H1 (cell line): ENCODE measurements at regions not wholly inside any gene's neighbourhood (a gene's known extent, or its start where the extent isn't known, plus 50 kb on each side); places are given as distances from the start of the nearest gene placed in this dataset.

Experiments
- CTCF ChIA-PET: fragments of 300-600 bp; sonication (Branson Sonifier 250); formaldehyde crosslinking; loops from one replicate; lab custom pipeline; 2021; ENCODE audit not compliant: partially characterized antibody; lab: Charles Lee
- POLR2A ChIA-PET: fragments of 300-600 bp; sonication (Branson Sonifier 250); formaldehyde crosslinking; loops from one replicate; lab custom pipeline; 2021; ENCODE audit warnings: inconsistent platforms; ENCODE audit not compliant: partially characterized antibody; lab: Charles Lee
- DNase-seq, 2 experiments: peaks; one replicate each; pipeline versions ENCODE4 v3.0.0 to v3.0.0-alpha.2; 2010 to 2022; ENCODE audit warnings: low spot score in 2 of 2, low read depth in 1 of 2, mixed read lengths in 1 of 2
- FAIRE-seq: peaks from 2 replicates; lab custom pipeline; 2011; peaks lifted over from hg19 to GRCh38; lab: Jason Lieb, UNC
- H2AFZ ChIP-seq: 2 replicates; pipeline ENCODE4 v1.8.1; 2012; ENCODE audit warnings: low read length, inconsistent platforms
- H2AK5ac ChIP-seq: 2 replicates; pipeline ENCODE4 v1.6.1; 2013; ENCODE audit warnings: low read depth, low read length
- H2BK120ac ChIP-seq: replicated peaks from 2 replicates; pipeline ENCODE3; 2013; ENCODE audit warnings: low read depth, low read length, inconsistent platforms
- H2BK12ac ChIP-seq: 2 replicates; pipeline ENCODE4 v1.6.1; 2013; ENCODE audit warnings: low read depth, low read length
- H2BK15ac ChIP-seq: 2 replicates; pipeline ENCODE4 v1.6.1; 2013; ENCODE audit warnings: low read length
- H2BK20ac ChIP-seq: 2 replicates; pipeline ENCODE4 v1.6.1; 2013; ENCODE audit warnings: low read length
- H2BK5ac ChIP-seq: 2 replicates; pipeline ENCODE4 v1.6.1; 2013; ENCODE audit warnings: low read depth, low read length
- H3K14ac ChIP-seq: 2 replicates; pipeline ENCODE4 v1.6.1; 2013; ENCODE audit warnings: inconsistent platforms; ENCODE audit not compliant: insufficient read length
- H3K18ac ChIP-seq: 2 replicates; pipeline ENCODE4 v1.6.1; 2013; ENCODE audit warnings: low read length; ENCODE audit errors: extremely low read depth
- H3K23ac ChIP-seq: 2 replicates; pipeline ENCODE4 v1.6.1; 2013; ENCODE audit warnings: inconsistent platforms; ENCODE audit not compliant: insufficient read length
- H3K23me2 ChIP-seq: 2 replicates; pipeline ENCODE4 v1.6.1; 2013; ENCODE audit warnings: low read depth, low read length
- H3K27ac ChIP-seq: 2 replicates; pipeline ENCODE4 v1.6.1; 2011; ENCODE audit warnings: low read depth, low read length, inconsistent platforms
- H3K27me3 ChIP-seq, 4 experiments: replicated peaks in 1 of 4; 1 replicate in 1 of 4; 2 replicates in 3 of 4; pipeline versions ENCODE4 v1.6.1 to v1.8.1; 2011 to 2013; ENCODE audit warnings: low read length in 3 of 4, mild to moderate bottlenecking in 3 of 4, inconsistent platforms in 2 of 4, mixed read lengths in 2 of 4, moderate library complexity in 1 of 4; ENCODE audit not compliant: control insufficient read depth in 3 of 4, insufficient read depth in 3 of 4; ENCODE audit errors: extremely low read depth in 1 of 4
- H3K36me3 ChIP-seq, 4 experiments: 2 replicates each; pipeline versions ENCODE4 v1.6.1 to v1.8.1; 2011 to 2013; ENCODE audit warnings: mild to moderate bottlenecking in 4 of 4, low read length in 3 of 4, moderate library complexity in 2 of 4, control low read depth in 1 of 4, inconsistent platforms in 1 of 4; ENCODE audit not compliant: insufficient read depth in 4 of 4, control insufficient read depth in 2 of 4
- H3K4ac ChIP-seq: replicated peaks from 2 replicates; pipeline ENCODE3; 2013; ENCODE audit warnings: low read length, low read depth, mixed read lengths, inconsistent platforms; ENCODE audit not compliant: insufficient read length
- H3K4me1 ChIP-seq, 4 experiments: replicated peaks in 1 of 4; 1 replicate in 1 of 4; 2 replicates in 3 of 4; pipeline versions ENCODE4 v1.6.1 to v1.8.1; 2011 to 2013; ENCODE audit warnings: low read length in 3 of 4, inconsistent platforms in 2 of 4, mixed read lengths in 1 of 4; ENCODE audit not compliant: insufficient read depth in 4 of 4, control insufficient read depth in 3 of 4
- H3K4me2 ChIP-seq, 2 experiments: 2 replicates each; pipeline versions ENCODE4 v1.6.1 to v1.8.1; 2011 to 2013; ENCODE audit warnings: low read depth in 2 of 2, low read length in 2 of 2, control low read depth in 1 of 2, inconsistent platforms in 1 of 2, mild to moderate bottlenecking in 1 of 2; ENCODE audit not compliant: insufficient read depth in 1 of 2
- H3K4me3 ChIP-seq, 4 experiments: fragments of 200-600, 300-600 bp in 1 of 4; sonication (generic), shearing (Covaris generic), sonication (Bioruptor Twin) in 1 of 4; 2 replicates each; pipeline versions ENCODE4 v1.5.1 to v1.8.1; 2011 to 2016; ENCODE audit warnings: low read length in 4 of 4, low read depth in 3 of 4, control low read depth in 2 of 4, inconsistent platforms in 2 of 4, mild to moderate bottlenecking in 2 of 4, mixed read lengths in 1 of 4, moderate library complexity in 1 of 4; ENCODE audit not compliant: insufficient read depth in 2 of 4; ENCODE audit errors: extremely low read depth in 1 of 4
- H3K56ac ChIP-seq: replicated peaks from 2 replicates; pipeline ENCODE3; 2013; ENCODE audit warnings: low read depth, mild to moderate bottlenecking, mixed read lengths, low read length, inconsistent platforms; ENCODE audit not compliant: insufficient read length
- H3K79me1 ChIP-seq: 2 replicates; pipeline ENCODE4 v1.6.1; 2013; ENCODE audit warnings: low read depth, low read length, control low read depth
- H3K79me2 ChIP-seq, 2 experiments: 2 replicates each; pipeline versions ENCODE4 v1.6.1 to v1.8.1; 2012 to 2013; ENCODE audit warnings: low read length in 2 of 2, mild to moderate bottlenecking in 2 of 2, inconsistent platforms in 1 of 2; ENCODE audit not compliant: insufficient read depth in 2 of 2, control insufficient read depth in 1 of 2
- H3K9ac ChIP-seq, 4 experiments: replicated peaks in 1 of 4; 1 replicate in 1 of 4; 2 replicates in 3 of 4; pipeline versions ENCODE4 v1.6.1 to v1.8.1; 2011 to 2013; ENCODE audit warnings: low read depth in 3 of 4, low read length in 3 of 4, control low read depth in 2 of 4, mild to moderate bottlenecking in 2 of 4, moderate library complexity in 2 of 4, inconsistent platforms in 1 of 4; ENCODE audit errors: extremely low read depth in 1 of 4
- H3K9me3 ChIP-seq, 2 experiments: 2 replicates each; pipeline versions ENCODE4 v1.6.1 to v1.8.1; 2012 to 2013; ENCODE audit warnings: mild to moderate bottlenecking in 2 of 2, moderate library complexity in 2 of 2, control low read depth in 1 of 2, inconsistent platforms in 1 of 2, low read depth in 1 of 2, low read length in 1 of 2, mixed read lengths in 1 of 2; ENCODE audit not compliant: insufficient read depth in 2 of 2
- H4K20me1 ChIP-seq, 2 experiments: replicated peaks in 1 of 2; 2 replicates each; pipeline versions ENCODE3 to v1.8.1; 2011 to 2013; ENCODE audit warnings: inconsistent platforms in 2 of 2, low read length in 2 of 2, mild to moderate bottlenecking in 1 of 2; ENCODE audit not compliant: insufficient read depth in 2 of 2, control insufficient read depth in 1 of 2
- H4K5ac ChIP-seq: 2 replicates; pipeline ENCODE4 v1.6.1; 2013; ENCODE audit warnings: low read length, low read depth, mixed read lengths, inconsistent platforms; ENCODE audit not compliant: insufficient read length
- H4K8ac ChIP-seq: 2 replicates; pipeline ENCODE4 v1.8.0; 2013; ENCODE audit warnings: mild to moderate bottlenecking, moderate library complexity, low read length, inconsistent platforms; ENCODE audit not compliant: insufficient read depth; ENCODE audit errors: extremely low read depth
- H4K91ac ChIP-seq: replicated peaks from 2 replicates; pipeline ENCODE3; 2013; ENCODE audit warnings: low read length, mixed read lengths, inconsistent platforms; ENCODE audit not compliant: insufficient read length
- ASH2L ChIP-seq: fragments of 200-600, 300-600 bp; sonication (generic); IDR thresholded peaks from one replicate; pipeline ENCODE4 v1.7.1; 2017; ENCODE audit warnings: low read length
- CBX5 ChIP-seq: fragments of 300-800, 300-1000 bp; sonication (generic); IDR thresholded peaks from 2 replicates; pipeline ENCODE4 v1.7.1; 2016; ENCODE audit warnings: antibody characterized with exemption, low read length, low read depth
- CEBPB ChIP-seq: IDR thresholded peaks from 2 replicates; pipeline ENCODE4 v1.6.1; 2012; ENCODE audit warnings: low read depth, low read length
- CREB1 ChIP-seq: IDR thresholded peaks from 2 replicates; pipeline ENCODE4 v1.6.1; 2012; ENCODE audit warnings: inconsistent platforms
- GABPA ChIP-seq: IDR thresholded peaks from 2 replicates; pipeline ENCODE4 v1.6.1; 2011; ENCODE audit warnings: mild to moderate bottlenecking, low read length, moderate library complexity, borderline replicate concordance; ENCODE audit not compliant: insufficient read depth
- GTF2F1 ChIP-seq: IDR thresholded peaks from 2 replicates; pipeline ENCODE4 v1.6.1; 2012; ENCODE audit warnings: low read depth, low read length, improper control_type of control experiment, borderline replicate concordance
- HDAC2 ChIP-seq, 2 experiments: fragments of 300-600 bp in 1 of 2; sonication (generic) in 1 of 2; IDR thresholded peaks; 2 replicates each; pipeline ENCODE4 v1.6.1; 2011 to 2012; ENCODE audit warnings: low read depth in 2 of 2, low read length in 2 of 2, mild to moderate bottlenecking in 2 of 2, moderate library complexity in 2 of 2, borderline replicate concordance in 1 of 2, inconsistent platforms in 1 of 2
- JUN ChIP-seq: IDR thresholded peaks from 2 replicates; pipeline ENCODE4 v1.6.1; 2011; ENCODE audit warnings: low read depth, mild to moderate bottlenecking, improper control_type of control experiment, low read length
- KDM4A ChIP-seq: IDR thresholded peaks from one replicate; pipeline ENCODE4 v1.7.1; 2012; ENCODE audit warnings: low read depth, mild to moderate bottlenecking, moderate library complexity, low read length, inconsistent platforms; ENCODE audit not compliant: severe bottlenecking
- NRF1 ChIP-seq: IDR thresholded peaks from 2 replicates; pipeline ENCODE4 v1.6.1; 2011; ENCODE audit warnings: mild to moderate bottlenecking, low read depth, low read length, improper control_type of control experiment
- PHF8 ChIP-seq: fragments of 200-600 bp; sonication (generic); conservative IDR thresholded peaks from 2 replicates; pipeline ENCODE4 v1.7.1; 2012; ENCODE audit warnings: low read depth, mild to moderate bottlenecking, inconsistent platforms, low read length, moderate library complexity
- RNF2 ChIP-seq: fragments of 200-900, 300-1000 bp; sonication (generic); IDR thresholded peaks from 2 replicates; pipeline ENCODE4 v1.7.1; 2016; ENCODE audit warnings: borderline replicate concordance, low read depth, mild to moderate bottlenecking, antibody characterized with exemption, low read length; ENCODE audit not compliant: poor library complexity, severe bottlenecking; ENCODE audit errors: missing control alignments
- SIX5 ChIP-seq: IDR thresholded peaks from 2 replicates; pipeline ENCODE4 v1.6.1; 2011; ENCODE audit warnings: mild to moderate bottlenecking, low read depth, low read length
- SP1 ChIP-seq: IDR thresholded peaks from 2 replicates; pipeline ENCODE4 v1.6.1; 2011; ENCODE audit warnings: low read depth, low read length
- SUZ12 ChIP-seq: fragments of 200-600 bp; sonication (generic); IDR thresholded peaks from 2 replicates; pipeline ENCODE4 v1.6.1; 2012; ENCODE audit warnings: mild to moderate bottlenecking, inconsistent platforms, low read length, moderate library complexity, mixed read lengths
- ZNF274 ChIP-seq: IDR thresholded peaks from 2 replicates; pipeline ENCODE4 v1.7.0; 2012; ENCODE audit warnings: low read length, borderline replicate concordance; ENCODE audit errors: extremely low read depth
- WGBS, 2 experiments: shearing (Covaris generic) in 1 of 2; methylation state at CpG; one replicate each; pipeline versions ENCODE4 v1.1.6 to v1.1.7; 2013 to 2015; ENCODE audit warnings: low lambda C conversion rate in 2 of 2, mixed read lengths in 2 of 2, inconsistent platforms in 1 of 2, low coverage in 1 of 2, missing lambda C conversion rate in 1 of 2; ENCODE audit not compliant: insufficient replicate concordance in 2 of 2, insufficient coverage in 1 of 2, insufficient read length in 1 of 2; ENCODE audit errors: extremely low coverage in 1 of 2, missing lambda C conversion rate in 1 of 2; 5-methylcytosine and 5-hydroxymethylcytosine counted together

DNA sequence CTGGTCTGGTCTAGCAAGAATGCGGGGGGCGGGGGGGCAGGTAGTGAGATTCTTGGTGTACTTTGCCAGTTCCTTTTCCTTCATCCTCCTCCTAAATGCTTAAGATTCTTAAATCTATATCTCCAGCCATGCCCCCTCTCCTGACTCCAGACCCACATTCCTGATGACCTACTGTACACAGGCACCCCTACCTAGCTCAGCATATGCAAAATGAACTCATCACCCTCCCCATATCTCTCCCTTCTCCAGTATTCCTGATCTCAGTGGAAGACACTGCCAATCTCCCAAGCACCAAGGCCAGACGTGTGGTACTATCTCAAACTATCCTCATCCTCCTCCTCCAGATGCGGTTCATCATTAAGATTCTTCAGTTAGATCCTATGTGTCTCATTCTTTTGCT, 215.8 kb downstream of the SPTSSA start:
- Histone ChIP-seq H3K36me3 (no peaks in the 10 kb centered on the region), H3K14ac (no peak overlapping the region), H2BK12ac (no peak overlapping the region), H2BK5ac (no peak overlapping the region), H3K56ac (no peak overlapping the region), H2BK15ac (no peak overlapping the region), H3K79me2 (no peaks in the 10 kb centered on the region), H3K23me2 (no peaks in the 10 kb centered on the region), H3K23ac (no peak overlapping the region), H3K79me1 (no peaks in the 10 kb centered on the region), H3K27ac (no peak overlapping the region), H2BK120ac (no peak overlapping the region), H4K20me1 (no peaks in the 10 kb centered on the region), H3K9ac (no peak overlapping the region), H4K91ac (no peak overlapping the region), H3K27me3 (no peaks in the 10 kb centered on the region), H3K18ac (no peak overlapping the region), H3K4ac (no peak overlapping the region), H4K5ac (no peak overlapping the region), H2AK5ac (no peak overlapping the region), H3K4me3 (no peak overlapping the region), H2AFZ (no peak overlapping the region), H3K4me1 (no peaks in the 10 kb centered on the region), H3K9me3 (no peaks in the 10 kb centered on the region), H2BK20ac (no peak overlapping the region), H3K4me2 (no peak overlapping the region), H4K8ac (no peak overlapping the region)
- 76% methylated on average over 4 of the region's 4 CpGs; no CpG with 5 or more reads in 1 of the 2 experiments for WGBS, 2 experiments
- DNase-seq (no peak), FAIRE-seq (no peak)
- ChIA-PET POLR2A (no interaction called here), CTCF (interaction anchor here (0.6 to 2.3 kb wide), 3 partner anchors 18 to 77 kb away, joined by 3 to 5 read pairs (median 4); no protein-coding TSS in a partner anchor)
- no peak for TF ChIP-seq CEBPB
- TF ChIP-seq ASH2L = no peak
- TF ChIP-seq JUN = no peak
- TF ChIP-seq CREB1 = no peak
- TF ChIP-seq RNF2 = no peak
- TF ChIP-seq KDM4A = no peak
- no peak for TF ChIP-seq SIX5
- TF ChIP-seq NRF1 = no peak
- TF ChIP-seq GTF2F1 = no peak
- TF ChIP-seq SP1 = no peak
- TF ChIP-seq ZNF274 = no peak
- TF ChIP-seq HDAC2 (IDR thresholded peaks at IDR 0.05; ENCODE audit: borderline replicate concordance in 1 of 2, low read depth in 2 of 2, low read length in 2 of 2) = no peak
- TF ChIP-seq PHF8 = no peak
- TF ChIP-seq CBX5 = no peak
- TF ChIP-seq SUZ12 = no peak
- no peak for TF ChIP-seq GABPA
